ENCODE measurements at regions not wholly inside any gene's neighbourhood (a gene's known extent, or its start where the extent isn't known, plus 50 kb on each side); places are given as distances from the start of the nearest gene placed in this dataset.
"Not testable (repeated sequence)": the region's sequence is repeated elsewhere in the genome, so short reads cannot be mapped to it uniquely, and the experiment has no call there.

GRCh38 chr5:37951946-37952721 lies 112.3 kb upstream of the GDNF start:
- no peak for DNase-seq

GRCh38 chr5:37950436-37950835 lies 110.6 kb upstream of the GDNF start:
- DNase-seq, result no peak

- DNase-seq, result no peak
Measured at GRCh38 chr5:37945446-37945845, 105.6 kb upstream of the GDNF start.

GRCh38 chr5:37943136-37943535 lies 103.3 kb upstream of the GDNF start:
- not testable (repeated sequence) for DNase-seq

- no peak for DNase-seq
Measured at GRCh38 chr5:37940931-37941623, 101.2 kb upstream of the GDNF start.

- no peak for DNase-seq
Measured at GRCh38 chr5:37938861-37939260, 99.0 kb upstream of the GDNF start.

- no peak for DNase-seq
Measured at GRCh38 chr5:37938076-37938852, 98.4 kb upstream of the GDNF start.

GRCh38 chr5:37936091-37936490 lies 96.2 kb upstream of the GDNF start:
- no peak for DNase-seq

GRCh38 chr5:37933576-37933975 lies 93.7 kb upstream of the GDNF start:
- no peak for DNase-seq

GRCh38 chr5:37932450-37932849 lies 92.6 kb upstream of the GDNF start:
- no peak for DNase-seq

- no peak for DNase-seq
Measured at GRCh38 chr5:37931541-37931940, 91.7 kb upstream of the GDNF start.

- DNase-seq, result no peak
Measured at GRCh38 chr5:37930350-37930749, 90.5 kb upstream of the GDNF start.

GRCh38 chr5:37929791-37930190 lies 90.0 kb upstream of the GDNF start:
- no peak for DNase-seq

GRCh38 chr5:37927753-37928152 lies 87.9 kb upstream of the GDNF start:
- DNase-seq, result not testable (repeated sequence)

GRCh38 chr5:37926732-37927131 lies 86.9 kb upstream of the GDNF start:
- DNase-seq, result no peak

GRCh38 chr5:37921452-37921851 lies 81.6 kb upstream of the GDNF start:
- no peak for DNase-seq

- DNase-seq, result no peak
Measured at GRCh38 chr5:37918424-37918823, 78.6 kb upstream of the GDNF start.

GRCh38 chr5:37916525-37916924 lies 76.7 kb upstream of the GDNF start:
- DNase-seq, result no peak

- no peak for DNase-seq
Measured at GRCh38 chr5:37915097-37915736, 75.4 kb upstream of the GDNF start.

- DNase-seq, result not testable (repeated sequence)
Measured at GRCh38 chr5:37909610-37910266, 69.9 kb upstream of the GDNF start.

- DNase-seq, result no peak
Measured at GRCh38 chr5:37906416-37906815, 66.6 kb upstream of the GDNF start.

GRCh38 chr5:37905230-37905629 lies 65.4 kb upstream of the GDNF start:
- no peak for DNase-seq

- no peak for DNase-seq
Measured at GRCh38 chr5:37902323-37902722, 62.5 kb upstream of the GDNF start.
